Mesothelial cell of epicardium (in vitro differentiated cells): ENCODE measurements at regions not wholly inside any gene's neighbourhood (a gene's known extent, or its start where the extent isn't known, plus 50 kb on each side); places are given as distances from the start of the nearest gene placed in this dataset.
A peak's percentile ranks its signal among the peaks of the same experiment; 100 is the strongest.

Experiments
- DNase-seq, 2 experiments: peaks; one replicate each; pipeline ENCODE4 v3.0.0; 2021; ENCODE audit warnings: low spot score in 2 of 2; ENCODE audit not compliant: unreplicated experiment in 2 of 2
- H3K27ac Mint-ChIP-seq: 2 replicates; pipeline ENCODE4 v1.8.0; 2021; ENCODE audit warnings: mixed read lengths
- H3K27me3 Mint-ChIP-seq: 2 replicates; pipeline ENCODE4 v1.8.0; 2021; ENCODE audit warnings: low read depth, mixed read lengths
- H3K36me3 Mint-ChIP-seq: 2 replicates; pipeline ENCODE4 v1.8.0; 2021; ENCODE audit warnings: mixed read lengths
- H3K4me1 Mint-ChIP-seq: 2 replicates; pipeline ENCODE4 v1.8.0; 2021; ENCODE audit warnings: mixed read lengths
- H3K4me3 Mint-ChIP-seq: 2 replicates; pipeline ENCODE4 v1.8.0; 2021; ENCODE audit warnings: mild to moderate bottlenecking, moderate library complexity, mixed read lengths
- H3K9me3 Mint-ChIP-seq: 2 replicates; pipeline ENCODE4 v1.8.0; 2021; ENCODE audit warnings: mixed read lengths
- TF ChIP-seq, protein P1 (sequence below): fragments of 200-600 bp; sonication (generic); IDR thresholded peaks from one replicate; pipeline ENCODE4 v1.5.0; 2021; ENCODE audit warnings: antibody characterized with exemption; ENCODE audit not compliant: unreplicated experiment

DNA sequence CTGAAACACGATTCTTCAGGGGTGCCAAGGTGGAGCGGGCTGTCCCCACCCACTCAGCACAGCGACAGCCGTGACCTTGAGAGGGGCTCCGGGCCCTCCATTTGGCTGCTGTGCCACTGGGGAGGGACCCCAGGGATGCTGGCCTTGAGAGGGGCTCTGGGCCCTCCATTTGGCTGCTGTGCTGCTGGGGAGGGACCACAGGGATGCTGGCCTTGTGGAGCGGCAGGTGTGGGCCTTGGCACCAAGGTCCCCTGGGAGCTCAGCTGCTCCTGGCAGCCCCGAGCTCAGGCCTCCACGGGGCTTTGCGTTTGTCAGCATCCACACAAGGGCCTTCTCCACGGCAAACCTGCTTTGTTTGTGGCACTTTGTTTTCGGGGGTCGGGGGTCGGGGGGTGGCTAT is 137.6 kb upstream of the LPCAT1 start:
- peak in 1 of 2 experiments; percentile 28 for DNase-seq
- Mint-ChIP-seq H3K9me3 (no peaks in the 10 kb centered on the region), H3K4me3 (no peak overlapping the region), H3K27ac (no peak overlapping the region), H3K36me3 (no peaks in the 10 kb centered on the region), H3K4me1 (no peaks in the 10 kb centered on the region), H3K27me3 (peaks cover 77% of the 10 kb centered on the region)
- TF ChIP-seq, protein P1, sequence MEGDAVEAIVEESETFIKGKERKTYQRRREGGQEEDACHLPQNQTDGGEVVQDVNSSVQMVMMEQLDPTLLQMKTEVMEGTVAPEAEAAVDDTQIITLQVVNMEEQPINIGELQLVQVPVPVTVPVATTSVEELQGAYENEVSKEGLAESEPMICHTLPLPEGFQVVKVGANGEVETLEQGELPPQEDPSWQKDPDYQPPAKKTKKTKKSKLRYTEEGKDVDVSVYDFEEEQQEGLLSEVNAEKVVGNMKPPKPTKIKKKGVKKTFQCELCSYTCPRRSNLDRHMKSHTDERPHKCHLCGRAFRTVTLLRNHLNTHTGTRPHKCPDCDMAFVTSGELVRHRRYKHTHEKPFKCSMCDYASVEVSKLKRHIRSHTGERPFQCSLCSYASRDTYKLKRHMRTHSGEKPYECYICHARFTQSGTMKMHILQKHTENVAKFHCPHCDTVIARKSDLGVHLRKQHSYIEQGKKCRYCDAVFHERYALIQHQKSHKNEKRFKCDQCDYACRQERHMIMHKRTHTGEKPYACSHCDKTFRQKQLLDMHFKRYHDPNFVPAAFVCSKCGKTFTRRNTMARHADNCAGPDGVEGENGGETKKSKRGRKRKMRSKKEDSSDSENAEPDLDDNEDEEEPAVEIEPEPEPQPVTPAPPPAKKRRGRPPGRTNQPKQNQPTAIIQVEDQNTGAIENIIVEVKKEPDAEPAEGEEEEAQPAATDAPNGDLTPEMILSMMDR: no peak

GRCh38 chr5:1660511-1660910 is 136.8 kb upstream of the LPCAT1 start:
- DNase-seq: no peak
- H3K4me3 Mint-ChIP-seq: no peak overlapping the region
- H3K27ac Mint-ChIP-seq: no peak overlapping the region
- no peaks in the 10 kb centered on the region for H3K4me1 Mint-ChIP-seq
- no peaks in the 10 kb centered on the region for H3K9me3 Mint-ChIP-seq
- TF ChIP-seq, protein P1: no peak
- H3K36me3 Mint-ChIP-seq: no peaks in the 10 kb centered on the region
- peaks cover 77% of the 10 kb centered on the region for H3K27me3 Mint-ChIP-seq

GRCh38 chr5:1660001-1660400 is 136.2 kb upstream of the LPCAT1 start:
- Mint-ChIP-seq H3K36me3 (no peaks in the 10 kb centered on the region), H3K4me1 (no peaks in the 10 kb centered on the region), H3K27me3 (peaks cover 77% of the 10 kb centered on the region), H3K27ac (no peak overlapping the region), H3K4me3 (no peak overlapping the region), H3K9me3 (no peaks in the 10 kb centered on the region)
- no peak for DNase-seq
- TF ChIP-seq, protein P1: no peak

DNA sequence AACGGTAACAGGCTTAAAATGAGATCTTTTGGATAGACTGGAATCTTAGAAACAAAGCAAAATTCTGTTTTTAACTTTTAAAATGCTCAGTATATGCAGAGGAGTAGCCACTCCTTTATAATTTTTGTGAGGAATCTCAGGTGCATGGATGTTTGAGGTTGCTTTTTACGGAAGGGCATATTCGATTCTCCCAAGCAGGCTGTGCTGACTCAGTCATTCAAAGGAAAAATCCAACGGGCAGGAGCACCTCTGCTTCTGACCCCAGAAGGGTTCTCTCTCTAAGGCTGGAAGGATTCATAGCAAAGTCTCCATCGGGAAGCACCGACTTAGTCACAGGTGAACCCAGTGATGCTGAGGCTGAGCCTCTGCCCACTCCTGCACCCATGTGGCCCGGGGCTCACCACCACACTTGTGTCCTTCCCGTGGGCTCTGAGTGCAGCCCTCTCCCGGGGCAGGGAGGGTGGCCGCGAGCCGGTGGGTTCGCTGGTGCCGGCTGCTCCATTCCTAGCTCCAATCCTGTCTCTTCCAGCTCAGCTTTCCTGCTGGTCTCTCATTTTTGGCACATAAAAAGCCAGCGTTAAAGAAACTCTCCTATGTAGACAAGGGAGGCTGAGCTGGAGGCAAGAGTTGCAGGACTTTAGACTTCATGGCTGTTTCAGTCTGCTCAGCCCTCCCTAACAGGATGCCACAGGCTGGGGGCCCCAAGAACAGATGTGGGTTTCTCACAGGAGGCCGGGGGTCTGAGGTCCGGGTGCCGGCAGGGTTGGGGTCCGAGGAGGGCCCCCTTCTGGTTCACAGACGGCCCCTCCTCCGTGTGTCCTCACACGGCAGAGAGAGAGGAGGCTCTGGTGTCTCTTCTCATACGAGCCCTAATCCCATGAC is 135.6 kb upstream of the LPCAT1 start:
- Mint-ChIP-seq H3K9me3 (no peaks in the 10 kb centered on the region), H3K4me3 (no peak overlapping the region), H3K27me3 (peaks cover 77% of the 10 kb centered on the region), H3K4me1 (no peaks in the 10 kb centered on the region), H3K27ac (no peak overlapping the region), H3K36me3 (no peaks in the 10 kb centered on the region)
- DNase-seq: peak in 1 of 2 experiments; percentile 17
- TF ChIP-seq, protein P1: no peak

GRCh38 chr5:1658665-1659064 is 134.9 kb upstream of the LPCAT1 start:
- Mint-ChIP-seq H3K9me3 (no peaks in the 10 kb centered on the region), H3K4me3 (no peak overlapping the region), H3K27ac (no peak overlapping the region), H3K4me1 (no peaks in the 10 kb centered on the region), H3K36me3 (no peaks in the 10 kb centered on the region), H3K27me3 (peaks cover 78% of the 10 kb centered on the region)
- DNase-seq: peak in 1 of 2 experiments; percentile 16
- TF ChIP-seq, protein P1: no peak
